OCI-LY3 (cell line): ENCODE measurements at regions not wholly inside any gene's neighbourhood (a gene's known extent, or its start where the extent isn't known, plus 50 kb on each side); places are given as distances from the start of the nearest gene placed in this dataset.

ENCODE experiments used
- H2AFZ ChIP-seq: fragments of 200-600, 300-600 bp; shearing (Covaris generic); 2 replicates; pipeline ENCODE4 v1.6.0; 2014; ENCODE audit warnings: antibody characterized with exemption, low read depth, low read length
- H3K27ac ChIP-seq: fragments of 200-600, 300-600 bp; sonication (generic); 2 replicates; pipeline ENCODE4 v1.5.1; 2014; ENCODE audit warnings: mild to moderate bottlenecking, low read length, moderate library complexity, mixed read lengths
- H3K27me3 ChIP-seq: fragments of 200-600, 300-600 bp; sonication (generic); 2 replicates; pipeline ENCODE4 v1.6.1; 2014; ENCODE audit warnings: low read depth, low read length, mixed read lengths
- H3K36me3 ChIP-seq: fragments of 200-600, 300-600 bp; sonication (generic); replicated peaks from 2 replicates; pipeline ENCODE3; 2014; ENCODE audit warnings: low read depth, low read length, mixed read lengths
- H3K4me1 ChIP-seq: fragments of 300-600, 200-600 bp; sonication (generic); 2 replicates; pipeline ENCODE4 v1.6.1; 2014; ENCODE audit warnings: low read length, mixed read lengths
- H3K4me2 ChIP-seq: fragments of 200-600, 300-600 bp; sonication (generic); 2 replicates; pipeline ENCODE4 v1.6.1; 2014; ENCODE audit warnings: low read length, mixed read lengths
- H3K4me3 ChIP-seq: fragments of 300-600, 200-600 bp; sonication (generic); 2 replicates; pipeline ENCODE4 v1.5.1; 2014; ENCODE audit warnings: antibody characterized with exemption, mild to moderate bottlenecking, low read length, moderate library complexity
- H3K79me2 ChIP-seq: fragments of 300-600, 200-600 bp; shearing (Covaris generic); 2 replicates; pipeline ENCODE4 v1.6.1; 2014; ENCODE audit warnings: mild to moderate bottlenecking, low read length, mixed read lengths
- H3K9ac ChIP-seq: fragments of 300-600, 200-600 bp; shearing (Covaris generic); 2 replicates; pipeline ENCODE4 v1.6.0; 2014; ENCODE audit warnings: mild to moderate bottlenecking, low read length, moderate library complexity
- H3K9me3 ChIP-seq: fragments of 200-600, 300-600 bp; shearing (Covaris generic); 2 replicates; pipeline ENCODE4 v1.6.1; 2014; ENCODE audit warnings: low read length, mixed read lengths; ENCODE audit not compliant: insufficient read depth
- H4K20me1 ChIP-seq: fragments of 200-600, 300-600 bp; sonication (generic); 2 replicates; pipeline ENCODE4 v1.6.1; 2016; ENCODE audit warnings: low read length, mixed read lengths; ENCODE audit not compliant: insufficient read depth
- CTCF ChIP-seq: fragments of 200-600, 300-600 bp; sonication (generic); IDR thresholded peaks from 2 replicates; pipeline ENCODE4 v1.5.1; 2014; ENCODE audit warnings: antibody characterized with exemption, low read length, low read depth
- EZH2phosphoT487 ChIP-seq: fragments of 200-600 bp; shearing (Covaris generic); IDR thresholded peaks from 2 replicates; pipeline ENCODE4 v1.6.1; 2018; ENCODE audit warnings: antibody characterized with exemption, mixed run types, low read depth

- H3K27me3 ChIP-seq, result peaks cover 8% of the 10 kb centered on the region; the same call in 1 of the 2 replicates
- no peak overlapping the region for H3K27ac ChIP-seq
- no peaks in the 10 kb centered on the region for H3K4me1 ChIP-seq
- H3K36me3 ChIP-seq, result no peaks in the 10 kb centered on the region
- H3K4me3 ChIP-seq, result no peak overlapping the region
- no peaks in the 10 kb centered on the region for H3K9me3 ChIP-seq
- H3K4me2 ChIP-seq, result no peak overlapping the region
- H3K79me2 ChIP-seq, result no peaks in the 10 kb centered on the region
- H4K20me1 ChIP-seq, result no peaks in the 10 kb centered on the region
- no peak overlapping the region for H2AFZ ChIP-seq
- TF ChIP-seq EZH2phosphoT487, result no peak
- TF ChIP-seq CTCF, result no peak
- H3K9ac ChIP-seq, result no peak overlapping the region
These were observed 1480.8 kb downstream of the BRD1 start for GRCh38 chr22:48346911-48347310.

DNA sequence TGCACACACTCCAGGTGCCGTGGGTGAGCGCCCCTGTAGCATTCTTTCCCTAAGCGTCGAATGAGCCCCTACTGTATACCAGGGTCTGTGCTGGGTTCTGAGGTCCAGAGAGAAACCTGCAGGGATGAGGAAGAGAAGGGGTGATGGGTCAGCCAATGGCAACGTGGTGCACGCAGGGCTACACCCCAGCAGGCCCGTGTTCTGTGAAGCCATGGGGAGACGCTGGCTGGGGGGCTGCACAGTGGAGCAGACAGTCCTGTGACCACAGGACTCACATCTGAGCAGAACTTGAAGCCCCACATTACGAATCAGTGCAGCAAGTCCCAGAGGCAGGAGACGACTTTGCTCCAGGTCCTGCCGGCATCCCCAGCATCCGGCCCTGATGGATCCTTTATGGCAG, 1481.4 kb downstream of the BRD1 start:
- Histone ChIP-seq H3K4me2 (no peak overlapping the region), H3K4me1 (no peaks in the 10 kb centered on the region), H4K20me1 (no peaks in the 10 kb centered on the region), H3K9me3 (no peaks in the 10 kb centered on the region), H3K36me3 (no peaks in the 10 kb centered on the region), H3K4me3 (no peak overlapping the region), H2AFZ (no peak overlapping the region), H3K9ac (no peak overlapping the region), H3K79me2 (no peaks in the 10 kb centered on the region), H3K27ac (no peak overlapping the region), H3K27me3 (peaks cover 8% of the 10 kb centered on the region; the same call in 1 of the 2 replicates)
- TF ChIP-seq CTCF (no peak), EZH2phosphoT487 (no peak)

GRCh38 chr22:48345631-48346030, 1482.0 kb downstream of the BRD1 start:
- Histone ChIP-seq H2AFZ (no peak overlapping the region), H3K9ac (no peak overlapping the region), H3K27ac (no peak overlapping the region)

DNA sequence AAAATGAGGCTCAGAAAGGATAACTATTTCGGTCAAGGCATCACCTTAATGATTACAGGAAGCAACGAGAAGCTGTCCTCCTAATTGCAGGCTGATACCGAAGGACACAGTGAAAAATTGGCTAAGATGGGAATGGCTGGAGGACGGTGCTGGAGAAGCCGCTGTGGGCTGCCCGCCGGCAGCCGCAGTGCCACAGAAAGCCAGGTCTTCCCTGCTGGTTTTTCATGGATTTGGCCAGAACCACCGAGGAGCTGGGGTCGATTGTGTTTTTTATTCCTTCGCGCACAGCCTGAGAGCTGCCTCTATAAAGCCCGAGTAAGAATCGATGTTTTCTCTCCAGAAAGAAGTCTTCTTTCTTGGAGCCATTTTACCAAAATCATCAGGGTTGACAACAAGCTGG, 1484.2 kb downstream of the BRD1 start:
- H3K4me2 ChIP-seq, result no peak overlapping the region
- no peak overlapping the region for H3K4me3 ChIP-seq
- no peaks in the 10 kb centered on the region for H3K4me1 ChIP-seq
- no peaks in the 10 kb centered on the region for H3K79me2 ChIP-seq
- no peak overlapping the region for H3K27ac ChIP-seq
- no peaks in the 10 kb centered on the region for H3K36me3 ChIP-seq
- H3K9ac ChIP-seq, result no peak overlapping the region
- no peaks in the 10 kb centered on the region for H4K20me1 ChIP-seq
- TF ChIP-seq CTCF (no peak), EZH2phosphoT487 (no peak)
- no peaks in the 10 kb centered on the region for H3K27me3 ChIP-seq
- H3K9me3 ChIP-seq, result no peaks in the 10 kb centered on the region
- H2AFZ ChIP-seq, result no peak overlapping the region

More at GRCh38 chr22:48345631-48346030, 1482.0 kb downstream of the BRD1 start:
- Histone ChIP-seq H3K4me3 (no peak overlapping the region), H3K9me3 (no peaks in the 10 kb centered on the region), H3K27me3 (peaks cover 8% of the 10 kb centered on the region; the same call in 1 of the 2 replicates), H3K4me2 (no peak overlapping the region), H4K20me1 (no peaks in the 10 kb centered on the region), H3K79me2 (no peaks in the 10 kb centered on the region), H3K36me3 (no peaks in the 10 kb centered on the region), H3K4me1 (no peaks in the 10 kb centered on the region)
- TF ChIP-seq EZH2phosphoT487 (no peak), CTCF (no peak)
